GM23338 (cell line): ENCODE measurements at regions not wholly inside any gene's neighbourhood (a gene's known extent, or its start where the extent isn't known, plus 50 kb on each side); places are given as distances from the start of the nearest gene placed in this dataset.

Source experiments
- ATAC-seq: fragments of 200-7000 bp; cut with Tn5 transposase; 3 replicates; pipeline ENCODE4 v1.9.1; 2020
- DNase-seq: peaks from one replicate; pipeline ENCODE4 v3.0.0-alpha.2; 2015; ENCODE audit warnings: low spot score
- H2AFZ ChIP-seq: fragments of 200-600 bp; sonication (generic); 2 replicates; pipeline ENCODE4 v1.8.0; 2016; ENCODE audit warnings: antibody characterized with exemption, mild to moderate bottlenecking, moderate library complexity
- H3F3A ChIP-seq: fragments of 200-600 bp; sonication (generic); replicated peaks from 2 replicates; pipeline ENCODE4 v1.8.0; 2017; ENCODE audit warnings: antibody characterized with exemption, mixed run types, low read depth
- H3K27ac ChIP-seq: fragments of 200-600 bp; sonication (generic); 2 replicates; pipeline ENCODE4 v1.6.1; 2016; ENCODE audit warnings: low read depth
- H3K27me3 ChIP-seq: fragments of 200-600 bp; sonication (generic); 2 replicates; pipeline ENCODE4 v1.8.0; 2016; ENCODE audit warnings: mild to moderate bottlenecking, mixed run types, moderate library complexity; ENCODE audit not compliant: insufficient read depth
- H3K36me3 ChIP-seq: fragments of 200-600 bp; sonication (generic); 2 replicates; pipeline ENCODE4 v1.8.0; 2016; ENCODE audit warnings: mild to moderate bottlenecking; ENCODE audit not compliant: insufficient read depth
- H3K4me1 ChIP-seq: fragments of 200-600 bp; sonication (generic); 2 replicates; pipeline ENCODE4 v1.8.0; 2016; ENCODE audit warnings: mild to moderate bottlenecking, moderate library complexity; ENCODE audit not compliant: insufficient read depth
- H3K4me2 ChIP-seq: fragments of 200-600 bp; sonication (generic); 2 replicates; pipeline ENCODE4 v1.7.1; 2017; ENCODE audit warnings: mixed run types
- H3K4me3 ChIP-seq: fragments of 200-600 bp; sonication (generic); 2 replicates; pipeline ENCODE4 v1.6.1; 2016; ENCODE audit warnings: mixed run types
- H3K79me2 ChIP-seq: fragments of 200-600 bp; sonication (generic); replicated peaks from 2 replicates; pipeline ENCODE4 v1.8.0; 2017; ENCODE audit warnings: mild to moderate bottlenecking; ENCODE audit not compliant: insufficient read depth
- H3K9me2 ChIP-seq: fragments of 200-600 bp; sonication (generic); 2 replicates; pipeline ENCODE4 v1.8.0; 2017; ENCODE audit not compliant: insufficient read depth
- H4K20me1 ChIP-seq: fragments of 200-600 bp; sonication (generic); replicated peaks from 2 replicates; pipeline ENCODE4 v1.8.0; 2017; ENCODE audit warnings: mild to moderate bottlenecking; ENCODE audit not compliant: insufficient read depth
- H3K27ac Mint-ChIP-seq: 2 replicates; pipeline ENCODE4 v1.8.0; 2020; ENCODE audit warnings: inconsistent platforms, mild to moderate bottlenecking, moderate library complexity, mixed read lengths
- H3K27me3 Mint-ChIP-seq: 3 replicates; pipeline ENCODE4 v1.8.0; 2022; ENCODE audit warnings: low read depth, mild to moderate bottlenecking, moderate library complexity, mixed read lengths, inconsistent platforms; ENCODE audit not compliant: insufficient read depth, poor library complexity
- H3K36me3 Mint-ChIP-seq: 3 replicates; pipeline ENCODE4 v1.8.0; 2021; ENCODE audit warnings: low read depth, mild to moderate bottlenecking, inconsistent platforms, moderate library complexity, mixed read lengths
- H3K4me1 Mint-ChIP-seq: 3 replicates; pipeline ENCODE4 v1.8.0; 2020; ENCODE audit warnings: mild to moderate bottlenecking, inconsistent platforms, mixed read lengths
- H3K4me3 Mint-ChIP-seq: 3 replicates; pipeline ENCODE4 v1.8.0; 2021; ENCODE audit warnings: moderate library complexity, mild to moderate bottlenecking, inconsistent platforms, mixed read lengths
- H3K9me3 Mint-ChIP-seq: 3 replicates; pipeline ENCODE4 v1.8.0; 2020; ENCODE audit warnings: moderate library complexity, mild to moderate bottlenecking, inconsistent platforms, mixed read lengths
- CREB1 ChIP-seq: fragments of 250-450 bp; sonication (Bioruptor Pico); IDR thresholded peaks from 2 replicates; pipeline ENCODE4 v1.5.0; 2020; ENCODE audit warnings: low read depth, mild to moderate bottlenecking, moderate library complexity
- EZH2 ChIP-seq: fragments of 200-600 bp; sonication (generic); IDR thresholded peaks from one replicate; pipeline ENCODE4 v1.8.0; 2017; ENCODE audit warnings: antibody characterized with exemption, mild to moderate bottlenecking, low read depth; ENCODE audit not compliant: unreplicated experiment
- EZH2phosphoT487 ChIP-seq: fragments of 200-600 bp; sonication (generic); IDR thresholded peaks from one replicate; pipeline ENCODE4 v1.8.1; 2018; ENCODE audit warnings: antibody characterized with exemption; ENCODE audit not compliant: unreplicated experiment
- JUNB ChIP-seq: IDR thresholded peaks from one replicate; pipeline ENCODE4 v1.6.1; 2016; ENCODE audit warnings: antibody characterized with exemption; ENCODE audit not compliant: unreplicated experiment
- NANOG ChIP-seq: IDR thresholded peaks from 2 replicates; pipeline ENCODE4 v1.6.1; 2016; ENCODE audit warnings: antibody characterized with exemption, borderline replicate concordance
- STAT1 ChIP-seq: IDR thresholded peaks from one replicate; pipeline ENCODE4 v1.6.1; 2016; ENCODE audit warnings: antibody characterized with exemption; ENCODE audit not compliant: unreplicated experiment
- ZNF114 ChIP-seq: fragments of 250-450 bp; sonication (Bioruptor Pico); IDR thresholded peaks from 2 replicates; pipeline ENCODE4 v1.5.0; 2020; ENCODE audit warnings: mild to moderate bottlenecking, moderate library complexity
- ZNF331 ChIP-seq: fragments of 250-450 bp; sonication (Bioruptor Pico); IDR thresholded peaks from 2 replicates; pipeline ENCODE4 v1.5.0; 2020; ENCODE audit warnings: low read depth, mild to moderate bottlenecking, moderate library complexity
- ZNF462 ChIP-seq: fragments of 250-450 bp; sonication (Bioruptor Pico); IDR thresholded peaks from 2 replicates; pipeline ENCODE4 v1.5.0; 2020; ENCODE audit warnings: mild to moderate bottlenecking, moderate library complexity
- TF ChIP-seq, protein P1 (sequence below): IDR thresholded peaks from 2 replicates; pipeline ENCODE4 v1.6.1; 2016; ENCODE audit warnings: antibody characterized with exemption
- TF ChIP-seq, protein P2 (sequence below), 2 experiments: fragments of 200-600 bp in 1 of 2; sonication (generic) in 1 of 2; conservative IDR thresholded peaks; 2 replicates each; pipeline versions ENCODE4 v1.5.1 to v1.6.1; 2016 to 2017; ENCODE audit warnings: antibody characterized with exemption in 2 of 2, low read depth in 2 of 2, mild to moderate bottlenecking in 2 of 2, moderate library complexity in 1 of 2
- TF ChIP-seq, protein P3 (sequence below): IDR thresholded peaks from one replicate; pipeline ENCODE4 v1.6.1; 2018; ENCODE audit warnings: antibody characterized with exemption; ENCODE audit not compliant: unreplicated experiment

DNA sequence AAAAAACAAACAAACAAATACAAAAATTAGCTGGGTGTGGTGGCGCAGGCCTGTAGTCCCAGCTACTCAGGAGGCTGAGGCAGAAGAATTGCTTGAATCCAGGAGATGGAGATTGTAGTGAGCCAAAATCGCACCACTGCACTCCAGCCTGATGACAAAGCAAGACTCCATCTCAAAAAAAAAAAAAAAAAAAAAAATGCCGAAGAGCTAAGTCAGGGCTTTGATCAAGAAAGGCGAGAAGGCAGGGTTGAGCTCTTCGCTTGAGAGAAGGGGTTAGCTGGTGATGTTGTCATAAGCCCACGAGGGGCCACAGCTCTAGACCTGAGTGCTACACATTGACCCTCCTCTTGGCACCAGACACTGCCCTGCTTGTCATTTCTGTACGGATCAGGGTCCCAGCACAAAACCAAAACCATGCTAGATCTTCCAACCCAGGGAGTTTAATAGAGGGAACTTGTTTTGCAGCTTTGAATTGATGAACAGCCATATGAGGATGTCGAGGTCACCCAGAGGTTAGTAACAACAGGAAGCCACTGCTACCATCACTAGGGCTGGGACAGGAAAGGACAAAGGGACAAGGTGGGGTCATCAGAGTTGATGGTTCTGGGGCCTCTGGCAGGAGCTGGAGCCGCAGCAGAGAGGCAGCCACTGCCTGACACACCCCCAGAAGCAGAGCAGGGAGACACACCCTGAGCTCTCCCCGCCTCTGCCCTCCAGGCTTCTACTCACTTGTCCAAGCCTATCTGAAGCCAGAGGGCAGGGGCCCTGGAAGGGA lies 122.7 kb downstream of the SNX5 start:
- Histone ChIP-seq H3K4me2 (no peak overlapping the region), H3K4me3 (no peak overlapping the region), H3K36me3 (no peaks in the 10 kb centered on the region), H3K27ac (no peak overlapping the region), H2AFZ (no peak overlapping the region), H3K9me2 (no peaks in the 10 kb centered on the region), H3K79me2 (no peaks in the 10 kb centered on the region), H4K20me1 (no peaks in the 10 kb centered on the region), H3K27me3 (no peaks in the 10 kb centered on the region), H3K4me1 (no peaks in the 10 kb centered on the region), H3F3A (no peaks in the 10 kb centered on the region)
- no peak overlapping the region for H3K27ac Mint-ChIP-seq
- DNase-seq = no peak
- TF ChIP-seq ZNF462 (CRISPR knock-in tag) (no peak), NANOG (no peak), CREB1 (CRISPR knock-in tag) (no peak), STAT1 (no peak), ZNF331 (CRISPR knock-in tag) (no peak), EZH2 (no peak), EZH2phosphoT487 (no peak), JUNB (no peak), ZNF114 (CRISPR knock-in tag) (no peak)
- TF ChIP-seq, protein P1, sequence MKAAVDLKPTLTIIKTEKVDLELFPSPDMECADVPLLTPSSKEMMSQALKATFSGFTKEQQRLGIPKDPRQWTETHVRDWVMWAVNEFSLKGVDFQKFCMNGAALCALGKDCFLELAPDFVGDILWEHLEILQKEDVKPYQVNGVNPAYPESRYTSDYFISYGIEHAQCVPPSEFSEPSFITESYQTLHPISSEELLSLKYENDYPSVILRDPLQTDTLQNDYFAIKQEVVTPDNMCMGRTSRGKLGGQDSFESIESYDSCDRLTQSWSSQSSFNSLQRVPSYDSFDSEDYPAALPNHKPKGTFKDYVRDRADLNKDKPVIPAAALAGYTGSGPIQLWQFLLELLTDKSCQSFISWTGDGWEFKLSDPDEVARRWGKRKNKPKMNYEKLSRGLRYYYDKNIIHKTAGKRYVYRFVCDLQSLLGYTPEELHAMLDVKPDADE = no peak
- TF ChIP-seq, protein P2, sequence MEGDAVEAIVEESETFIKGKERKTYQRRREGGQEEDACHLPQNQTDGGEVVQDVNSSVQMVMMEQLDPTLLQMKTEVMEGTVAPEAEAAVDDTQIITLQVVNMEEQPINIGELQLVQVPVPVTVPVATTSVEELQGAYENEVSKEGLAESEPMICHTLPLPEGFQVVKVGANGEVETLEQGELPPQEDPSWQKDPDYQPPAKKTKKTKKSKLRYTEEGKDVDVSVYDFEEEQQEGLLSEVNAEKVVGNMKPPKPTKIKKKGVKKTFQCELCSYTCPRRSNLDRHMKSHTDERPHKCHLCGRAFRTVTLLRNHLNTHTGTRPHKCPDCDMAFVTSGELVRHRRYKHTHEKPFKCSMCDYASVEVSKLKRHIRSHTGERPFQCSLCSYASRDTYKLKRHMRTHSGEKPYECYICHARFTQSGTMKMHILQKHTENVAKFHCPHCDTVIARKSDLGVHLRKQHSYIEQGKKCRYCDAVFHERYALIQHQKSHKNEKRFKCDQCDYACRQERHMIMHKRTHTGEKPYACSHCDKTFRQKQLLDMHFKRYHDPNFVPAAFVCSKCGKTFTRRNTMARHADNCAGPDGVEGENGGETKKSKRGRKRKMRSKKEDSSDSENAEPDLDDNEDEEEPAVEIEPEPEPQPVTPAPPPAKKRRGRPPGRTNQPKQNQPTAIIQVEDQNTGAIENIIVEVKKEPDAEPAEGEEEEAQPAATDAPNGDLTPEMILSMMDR (conservative IDR thresholded peaks at IDR 0.05; ENCODE audit: low read depth in 2 of 2) = no peak
- TF ChIP-seq, protein P3, sequence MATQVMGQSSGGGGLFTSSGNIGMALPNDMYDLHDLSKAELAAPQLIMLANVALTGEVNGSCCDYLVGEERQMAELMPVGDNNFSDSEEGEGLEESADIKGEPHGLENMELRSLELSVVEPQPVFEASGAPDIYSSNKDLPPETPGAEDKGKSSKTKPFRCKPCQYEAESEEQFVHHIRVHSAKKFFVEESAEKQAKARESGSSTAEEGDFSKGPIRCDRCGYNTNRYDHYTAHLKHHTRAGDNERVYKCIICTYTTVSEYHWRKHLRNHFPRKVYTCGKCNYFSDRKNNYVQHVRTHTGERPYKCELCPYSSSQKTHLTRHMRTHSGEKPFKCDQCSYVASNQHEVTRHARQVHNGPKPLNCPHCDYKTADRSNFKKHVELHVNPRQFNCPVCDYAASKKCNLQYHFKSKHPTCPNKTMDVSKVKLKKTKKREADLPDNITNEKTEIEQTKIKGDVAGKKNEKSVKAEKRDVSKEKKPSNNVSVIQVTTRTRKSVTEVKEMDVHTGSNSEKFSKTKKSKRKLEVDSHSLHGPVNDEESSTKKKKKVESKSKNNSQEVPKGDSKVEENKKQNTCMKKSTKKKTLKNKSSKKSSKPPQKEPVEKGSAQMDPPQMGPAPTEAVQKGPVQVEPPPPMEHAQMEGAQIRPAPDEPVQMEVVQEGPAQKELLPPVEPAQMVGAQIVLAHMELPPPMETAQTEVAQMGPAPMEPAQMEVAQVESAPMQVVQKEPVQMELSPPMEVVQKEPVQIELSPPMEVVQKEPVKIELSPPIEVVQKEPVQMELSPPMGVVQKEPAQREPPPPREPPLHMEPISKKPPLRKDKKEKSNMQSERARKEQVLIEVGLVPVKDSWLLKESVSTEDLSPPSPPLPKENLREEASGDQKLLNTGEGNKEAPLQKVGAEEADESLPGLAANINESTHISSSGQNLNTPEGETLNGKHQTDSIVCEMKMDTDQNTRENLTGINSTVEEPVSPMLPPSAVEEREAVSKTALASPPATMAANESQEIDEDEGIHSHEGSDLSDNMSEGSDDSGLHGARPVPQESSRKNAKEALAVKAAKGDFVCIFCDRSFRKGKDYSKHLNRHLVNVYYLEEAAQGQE = no peak
- H3K9me3 Mint-ChIP-seq = peaks cover 4% of the 10 kb centered on the region; the same call in 1 of the 3 replicates
- ATAC-seq = no peak
- H3K4me1 Mint-ChIP-seq = no peaks in the 10 kb centered on the region
- H3K4me3 Mint-ChIP-seq = no peak overlapping the region
- peaks cover 2% of the 10 kb centered on the region for H3K27me3 Mint-ChIP-seq
- no peaks in the 10 kb centered on the region for H3K36me3 Mint-ChIP-seq
